ENCODE measurements at regions not wholly inside any gene's neighbourhood (a gene's known extent, or its start where the extent isn't known, plus 50 kb on each side); places are given as distances from the start of the nearest gene placed in this dataset.

GRCh38 chr14:99099051-99099787, 172.8 kb downstream of the BCL11B start:
- Histone ChIP-seq H3K4me1 (ENCODE audit: insufficient read depth, low read length) (peaks cover 11% of the 10 kb centered on the region; the same call in 1 of the 2 replicates), H3K27me3 (ENCODE audit: insufficient read depth, low read length) (no peaks in the 10 kb centered on the region), H3K4me3 (ENCODE audit: low read length) (no peak overlapping the region), H3K9me3 (ENCODE audit: insufficient read depth, low read depth, low read length) (peaks cover 3% of the 10 kb centered on the region; the same call in 1 of the 2 replicates), H3K9ac (ENCODE audit: low read depth, low read length) (no peak overlapping the region), H3K36me3 (ENCODE audit: insufficient read depth, low read depth, low read length) (no peaks in the 10 kb centered on the region), H3K27ac (ENCODE audit: low read length) (no peak overlapping the region)

- H3K4me1 ChIP-seq (ENCODE audit: insufficient read depth, low read length): peaks cover 11% of the 10 kb centered on the region; the same call in 1 of the 2 replicates
- no peak overlapping the region for H3K27ac ChIP-seq (ENCODE audit: low read length)
- no peaks in the 10 kb centered on the region for H3K27me3 ChIP-seq (ENCODE audit: insufficient read depth, low read length)
- peaks cover 14% of the 10 kb centered on the region; the same call in 1 of the 2 replicates for H3K9me3 ChIP-seq (ENCODE audit: insufficient read depth, low read depth, low read length)
- H3K9ac ChIP-seq (ENCODE audit: low read depth, low read length): no peak overlapping the region
- H3K36me3 ChIP-seq (ENCODE audit: insufficient read depth, low read depth, low read length): no peaks in the 10 kb centered on the region
- no peak overlapping the region for H3K4me3 ChIP-seq (ENCODE audit: low read length)
Measured at GRCh38 chr14:99100497-99101270, 171.3 kb downstream of the BCL11B start.

DNA sequence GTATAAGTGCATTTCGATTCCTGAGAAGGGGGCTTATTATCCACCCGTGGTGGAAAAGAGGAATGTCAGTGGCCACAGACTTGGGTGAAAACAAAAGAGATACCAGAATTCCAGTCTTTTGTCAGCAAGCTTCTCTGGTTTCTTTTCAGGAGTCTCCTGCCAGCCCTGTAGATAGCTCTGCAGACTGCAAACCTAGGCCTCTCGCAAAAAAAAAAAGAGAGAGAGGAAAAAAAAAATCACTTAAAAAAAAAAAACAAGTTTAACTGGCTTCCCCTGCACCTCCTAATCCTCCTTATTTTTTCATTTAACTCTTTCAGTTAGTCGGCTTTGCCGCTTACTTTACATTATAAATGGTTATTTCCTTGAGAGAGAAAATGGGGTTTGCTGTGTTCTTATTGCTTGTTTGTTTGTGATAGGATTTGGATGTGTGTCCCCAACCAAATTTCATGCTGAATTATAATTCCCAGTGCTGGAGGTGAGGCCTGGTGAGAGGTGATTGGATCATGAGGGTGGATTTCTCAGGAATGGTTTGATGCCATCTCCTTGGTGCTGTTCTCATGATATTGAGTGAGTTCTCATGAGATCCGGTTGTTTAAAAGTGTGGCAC, 170.0 kb downstream of the BCL11B start:
- Histone ChIP-seq H3K36me3 (ENCODE audit: insufficient read depth, low read depth, low read length) (no peaks in the 10 kb centered on the region), H3K27ac (ENCODE audit: low read length) (no peak overlapping the region), H3K9ac (ENCODE audit: low read depth, low read length) (no peak overlapping the region), H3K9me3 (ENCODE audit: insufficient read depth, low read depth, low read length) (peaks cover 16% of the 10 kb centered on the region; the same call in 1 of the 2 replicates), H3K4me1 (ENCODE audit: insufficient read depth, low read length) (peaks cover 11% of the 10 kb centered on the region; the same call in 1 of the 2 replicates), H3K4me3 (ENCODE audit: low read length) (no peak overlapping the region), H3K27me3 (ENCODE audit: insufficient read depth, low read length) (no peaks in the 10 kb centered on the region)

- Histone ChIP-seq H3K27me3 (ENCODE audit: insufficient read depth, low read length) (no peaks in the 10 kb centered on the region), H3K36me3 (ENCODE audit: insufficient read depth, low read depth, low read length) (no peaks in the 10 kb centered on the region), H3K4me3 (ENCODE audit: low read length) (no peak overlapping the region)
Measured at GRCh38 chr14:99116741-99117295, 155.2 kb downstream of the BCL11B start.

GRCh38 chr14:99117671-99118045, 154.3 kb downstream of the BCL11B start:
- no peaks in the 10 kb centered on the region for H3K9me3 ChIP-seq (ENCODE audit: insufficient read depth, low read depth, low read length)
- no peak overlapping the region for H3K4me3 ChIP-seq (ENCODE audit: low read length)
- no peaks in the 10 kb centered on the region for H3K27me3 ChIP-seq (ENCODE audit: insufficient read depth, low read length)
- no peak overlapping the region for H3K27ac ChIP-seq (ENCODE audit: low read length)
- no peak overlapping the region for H3K9ac ChIP-seq (ENCODE audit: low read depth, low read length)
- H3K36me3 ChIP-seq (ENCODE audit: insufficient read depth, low read depth, low read length): no peaks in the 10 kb centered on the region
- H3K4me1 ChIP-seq (ENCODE audit: insufficient read depth, low read length): no peaks in the 10 kb centered on the region

More at GRCh38 chr14:99116741-99117295, 155.2 kb downstream of the BCL11B start:
- Histone ChIP-seq H3K9ac (ENCODE audit: low read depth, low read length) (no peak overlapping the region), H3K9me3 (ENCODE audit: insufficient read depth, low read depth, low read length) (no peaks in the 10 kb centered on the region), H3K27ac (ENCODE audit: low read length) (no peak overlapping the region), H3K4me1 (ENCODE audit: insufficient read depth, low read length) (no peaks in the 10 kb centered on the region)

DNA sequence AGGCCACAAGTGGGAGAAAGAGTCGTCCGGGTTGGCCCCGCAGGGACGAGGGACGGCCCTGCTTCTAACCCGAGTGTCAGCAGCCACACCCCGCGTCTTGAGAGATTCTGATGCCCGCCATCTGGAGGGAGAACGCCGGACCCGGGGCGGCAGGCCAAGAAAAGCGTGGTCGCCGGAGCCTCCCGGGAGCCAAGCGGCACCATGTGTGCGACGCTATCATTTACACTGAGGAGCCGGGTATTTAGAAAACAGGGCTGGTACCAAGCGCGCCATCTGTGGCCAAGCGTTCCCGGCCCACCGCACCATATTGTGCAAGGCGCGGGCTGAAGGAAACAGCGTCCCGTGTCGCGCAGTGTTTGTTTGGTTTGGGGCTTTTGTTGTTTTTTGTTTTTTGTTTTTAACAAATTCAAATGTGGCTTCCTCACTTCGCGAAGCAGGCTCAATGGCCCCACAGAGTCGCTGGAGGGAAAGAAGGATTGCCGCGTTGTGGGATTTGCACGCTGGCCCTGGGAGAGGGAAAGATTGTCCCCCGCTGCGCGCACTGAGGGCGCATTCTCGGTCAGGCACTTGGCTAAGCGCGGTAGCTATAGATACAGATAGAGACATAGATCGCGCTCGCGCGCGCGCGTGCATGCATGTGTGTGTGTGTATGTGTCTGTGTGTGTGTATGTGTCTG, 153.8 kb downstream of the BCL11B start:
- no peaks in the 10 kb centered on the region for H3K4me1 ChIP-seq (ENCODE audit: insufficient read depth, low read length)
- H3K4me3 ChIP-seq (ENCODE audit: low read length): no peak overlapping the region
- H3K9ac ChIP-seq (ENCODE audit: low read depth, low read length): no peak overlapping the region

GRCh38 chr14:99118946-99119345, 153.1 kb downstream of the BCL11B start:
- H3K9ac ChIP-seq (ENCODE audit: low read depth, low read length): no peak overlapping the region
- no peaks in the 10 kb centered on the region for H3K4me1 ChIP-seq (ENCODE audit: insufficient read depth, low read length)
- no peaks in the 10 kb centered on the region for H3K36me3 ChIP-seq (ENCODE audit: insufficient read depth, low read depth, low read length)
- no peaks in the 10 kb centered on the region for H3K27me3 ChIP-seq (ENCODE audit: insufficient read depth, low read length)
- no peaks in the 10 kb centered on the region for H3K9me3 ChIP-seq (ENCODE audit: insufficient read depth, low read depth, low read length)
- no peak overlapping the region for H3K4me3 ChIP-seq (ENCODE audit: low read length)
- no peak overlapping the region for H3K27ac ChIP-seq (ENCODE audit: low read length)

More for the DNA sequence above, 153.8 kb downstream of the BCL11B start:
- no peak overlapping the region for H3K27ac ChIP-seq (ENCODE audit: low read length)
- no peaks in the 10 kb centered on the region for H3K36me3 ChIP-seq (ENCODE audit: insufficient read depth, low read depth, low read length)
- no peaks in the 10 kb centered on the region for H3K9me3 ChIP-seq (ENCODE audit: insufficient read depth, low read depth, low read length)
- no peaks in the 10 kb centered on the region for H3K27me3 ChIP-seq (ENCODE audit: insufficient read depth, low read length)
